ENCODE measurements at regions not wholly inside any gene's neighbourhood (a gene's known extent, or its start where the extent isn't known, plus 50 kb on each side); places are given as distances from the start of the nearest gene placed in this dataset.

DNA sequence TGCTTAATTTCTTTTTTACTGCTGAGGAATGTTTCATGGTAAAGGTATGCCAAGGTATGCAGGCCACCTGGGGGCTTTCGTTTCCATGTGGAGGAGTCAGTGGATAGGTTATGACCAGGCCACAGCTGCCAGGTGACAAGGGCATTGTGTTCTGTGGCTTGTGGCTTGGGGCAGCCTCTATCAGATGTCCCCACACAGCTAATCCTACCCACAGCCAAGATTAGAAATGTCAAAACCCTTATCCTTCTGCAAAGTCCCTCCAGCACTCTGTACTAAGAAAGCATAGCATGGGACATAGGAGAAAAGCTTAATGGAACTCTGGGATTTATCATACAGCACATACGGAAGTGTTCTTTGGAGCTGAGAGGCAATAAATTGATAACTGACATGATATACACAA lies 171.2 kb upstream of the S1PR3 start:
- ChIA-PET POLR2A (interaction anchor here (1.1 kb wide), 1 partner anchor 12 kb away, joined by 3 read pairs; no protein-coding TSS in a partner anchor), CTCF (no interaction called here)
- H3K36me3 ChIP-seq (ENCODE audit: control insufficient read depth in 4 of 4, insufficient read depth in 4 of 4, low read length in 3 of 4), result no peaks in the 10 kb centered on the region
- peaks cover 0 to 14% (median 4%) of the 10 kb centered on the region in 5 experiments for H3K9me3 ChIP-seq (ENCODE audit: control extremely low read depth in 1 of 5, control insufficient read depth in 4 of 5, insufficient read depth in 2 of 5, low read depth in 1 of 5, low read length in 4 of 5)
- H3K4me3 ChIP-seq (ENCODE audit: control insufficient read depth in 1 of 7, extremely low read depth in 1 of 7, insufficient read depth in 4 of 7, low read depth in 2 of 7, low read length in 6 of 7), result no peak overlapping the region
- no peak overlapping the region for H3K27ac ChIP-seq (ENCODE audit: insufficient read depth in 1 of 2, low read depth in 1 of 2, low read length in 2 of 2, poor library complexity in 1 of 2, severe bottlenecking in 2 of 2)
- DNase-seq, result peak in 2 of 3 donors; percentile 15 to 24
- WGBS (ENCODE audit: insufficient coverage), result no CpG with 5 or more reads among the region's 2 CpGs
- H3K27me3 ChIP-seq (replicated peaks in 2 of 5; ENCODE audit: control insufficient read depth in 4 of 5, insufficient read depth in 5 of 5, low read length in 4 of 5), result peaks cover 7 to 83% (median 34%) of the 10 kb centered on the region in 5 experiments
- H3K4me1 ChIP-seq (ENCODE audit: control extremely low read depth in 1 of 4, control insufficient read depth in 4 of 4, insufficient read depth in 4 of 4, low read length in 3 of 4), result no peaks in the 10 kb centered on the region

DNA sequence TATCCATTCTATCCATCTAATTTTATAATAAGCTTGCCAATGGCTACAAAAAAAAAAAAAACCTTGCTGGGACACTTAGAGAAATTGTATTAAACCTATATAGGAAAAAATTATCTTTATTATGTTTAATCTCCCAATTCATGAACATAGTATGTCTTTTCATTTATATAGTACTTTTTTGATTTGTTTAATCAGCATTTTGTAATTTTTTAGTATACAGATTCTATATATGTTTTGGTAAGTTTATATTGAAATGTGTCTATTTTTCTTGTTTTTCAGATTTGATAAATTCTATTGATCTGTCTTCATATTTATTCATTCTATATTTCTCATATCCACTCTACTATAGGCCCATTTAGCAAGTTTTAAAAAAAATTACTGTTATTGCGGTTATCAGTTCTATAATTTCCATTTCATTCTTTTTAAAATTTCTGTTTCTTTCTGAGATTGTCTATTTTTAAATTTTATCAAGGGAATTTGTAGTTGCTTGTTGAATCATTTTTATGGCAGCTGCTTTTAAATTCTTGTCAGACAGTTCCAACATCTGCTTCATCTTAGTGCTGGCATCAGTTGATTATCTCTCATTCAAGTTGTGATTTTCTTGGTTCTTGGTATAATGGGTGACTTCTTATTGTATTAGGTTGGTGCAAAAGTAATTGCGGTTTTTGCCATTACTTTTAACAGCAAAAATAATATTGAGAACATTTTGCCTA lies 170.1 kb upstream of the S1PR3 start:
- Histone ChIP-seq H3K9me3 (ENCODE audit: control extremely low read depth in 1 of 5, control insufficient read depth in 4 of 5, insufficient read depth in 2 of 5, low read depth in 1 of 5, low read length in 4 of 5) (peaks cover 1 to 16% (median 4%) of the 10 kb centered on the region in 5 experiments), H3K36me3 (ENCODE audit: control insufficient read depth in 4 of 4, insufficient read depth in 4 of 4, low read length in 3 of 4) (no peaks in the 10 kb centered on the region), H3K4me1 (ENCODE audit: control extremely low read depth in 1 of 4, control insufficient read depth in 4 of 4, insufficient read depth in 4 of 4, low read length in 3 of 4) (no peaks in the 10 kb centered on the region), H3K4me3 (ENCODE audit: control insufficient read depth in 1 of 7, extremely low read depth in 1 of 7, insufficient read depth in 4 of 7, low read depth in 2 of 7, low read length in 6 of 7) (no peak overlapping the region), H3K27ac (ENCODE audit: insufficient read depth in 1 of 2, low read depth in 1 of 2, low read length in 2 of 2, poor library complexity in 1 of 2, severe bottlenecking in 2 of 2) (no peak overlapping the region), H3K27me3 (replicated peaks in 2 of 5; ENCODE audit: control insufficient read depth in 4 of 5, insufficient read depth in 5 of 5, low read length in 4 of 5) (peaks cover 7 to 83% (median 31%) of the 10 kb centered on the region in 5 experiments)
- no peak for DNase-seq
- ChIA-PET POLR2A (no interaction called here), CTCF (no interaction called here)
- WGBS (ENCODE audit: insufficient coverage), result no CpG with 5 or more reads among the region's 2 CpGs

GRCh38 chr9:88821746-88822106 lies 169.5 kb upstream of the S1PR3 start:
- peaks cover 12 to 83% (median 29%) of the 10 kb centered on the region in 5 experiments for H3K27me3 ChIP-seq (replicated peaks in 2 of 5; ENCODE audit: control insufficient read depth in 4 of 5, insufficient read depth in 5 of 5, low read length in 4 of 5)
- WGBS (ENCODE audit: insufficient coverage), result no CpG with 5 or more reads among the region's 1 CpG
- no peak overlapping the region for H3K4me3 ChIP-seq (ENCODE audit: control insufficient read depth in 1 of 7, extremely low read depth in 1 of 7, insufficient read depth in 4 of 7, low read depth in 2 of 7, low read length in 6 of 7)
- H3K4me1 ChIP-seq (ENCODE audit: control extremely low read depth in 1 of 4, control insufficient read depth in 4 of 4, insufficient read depth in 4 of 4, low read length in 3 of 4), result no peaks in the 10 kb centered on the region
- no peaks in the 10 kb centered on the region for H3K36me3 ChIP-seq (ENCODE audit: control insufficient read depth in 4 of 4, insufficient read depth in 4 of 4, low read length in 3 of 4)
- DNase-seq, result no peak
- peaks cover 1 to 16% (median 4%) of the 10 kb centered on the region in 5 experiments for H3K9me3 ChIP-seq (ENCODE audit: control extremely low read depth in 1 of 5, control insufficient read depth in 4 of 5, insufficient read depth in 2 of 5, low read depth in 1 of 5, low read length in 4 of 5)
- no peak overlapping the region for H3K27ac ChIP-seq (ENCODE audit: insufficient read depth in 1 of 2, low read depth in 1 of 2, low read length in 2 of 2, poor library complexity in 1 of 2, severe bottlenecking in 2 of 2)
- ChIA-PET CTCF (no interaction called here), POLR2A (no interaction called here)

- 100% methylated on average over 4 of the region's 4 CpGs for WGBS (ENCODE audit: insufficient coverage)
- CTCF ChIA-PET, result no interaction called here
Observed at GRCh38 chr9:88824711-88825110, 166.6 kb upstream of the S1PR3 start.

GRCh38 chr9:88826181-88826580 lies 165.1 kb upstream of the S1PR3 start:
- H3K36me3 ChIP-seq (ENCODE audit: control insufficient read depth in 4 of 4, insufficient read depth in 4 of 4, low read length in 3 of 4), result no peaks in the 10 kb centered on the region
- no peak overlapping the region for H3K27ac ChIP-seq (ENCODE audit: insufficient read depth in 1 of 2, low read depth in 1 of 2, low read length in 2 of 2, poor library complexity in 1 of 2, severe bottlenecking in 2 of 2)
- ChIA-PET POLR2A (no interaction called here), CTCF (no interaction called here)
- whole genome bisulfite sequencing (ENCODE audit: insufficient coverage), result 100% methylated on average over 1 of the region's 1 CpG
- DNase-seq, result no peak
- peaks cover 9 to 97% (median 45%) of the 10 kb centered on the region in 5 experiments for H3K27me3 ChIP-seq (replicated peaks in 2 of 5; ENCODE audit: control insufficient read depth in 4 of 5, insufficient read depth in 5 of 5, low read length in 4 of 5)
- peaks cover 0 to 13% (median 4%) of the 10 kb centered on the region in 5 experiments for H3K9me3 ChIP-seq (ENCODE audit: control extremely low read depth in 1 of 5, control insufficient read depth in 4 of 5, insufficient read depth in 2 of 5, low read depth in 1 of 5, low read length in 4 of 5)
- H3K4me1 ChIP-seq (ENCODE audit: control extremely low read depth in 1 of 4, control insufficient read depth in 4 of 4, insufficient read depth in 4 of 4, low read length in 3 of 4), result no peaks in the 10 kb centered on the region
- no peak overlapping the region for H3K4me3 ChIP-seq (ENCODE audit: control insufficient read depth in 1 of 7, extremely low read depth in 1 of 7, insufficient read depth in 4 of 7, low read depth in 2 of 7, low read length in 6 of 7)

More at GRCh38 chr9:88824711-88825110, 166.6 kb upstream of the S1PR3 start:
- H3K36me3 ChIP-seq (ENCODE audit: control insufficient read depth in 4 of 4, insufficient read depth in 4 of 4, low read length in 3 of 4), result no peaks in the 10 kb centered on the region
- no peak for DNase-seq
- POLR2A ChIA-PET, result no interaction called here
- no peak overlapping the region for H3K4me3 ChIP-seq (ENCODE audit: control insufficient read depth in 1 of 7, extremely low read depth in 1 of 7, insufficient read depth in 4 of 7, low read depth in 2 of 7, low read length in 6 of 7)
- peaks cover 0 to 16% (median 4%) of the 10 kb centered on the region in 5 experiments for H3K9me3 ChIP-seq (ENCODE audit: control extremely low read depth in 1 of 5, control insufficient read depth in 4 of 5, insufficient read depth in 2 of 5, low read depth in 1 of 5, low read length in 4 of 5)
- H3K4me1 ChIP-seq (ENCODE audit: control extremely low read depth in 1 of 4, control insufficient read depth in 4 of 4, insufficient read depth in 4 of 4, low read length in 3 of 4), result no peaks in the 10 kb centered on the region
- H3K27ac ChIP-seq (ENCODE audit: insufficient read depth in 1 of 2, low read depth in 1 of 2, low read length in 2 of 2, poor library complexity in 1 of 2, severe bottlenecking in 2 of 2), result no peak overlapping the region
- H3K27me3 ChIP-seq (replicated peaks in 2 of 5; ENCODE audit: control insufficient read depth in 4 of 5, insufficient read depth in 5 of 5, low read length in 4 of 5), result peaks cover 9 to 90% (median 39%) of the 10 kb centered on the region in 5 experiments

DNA sequence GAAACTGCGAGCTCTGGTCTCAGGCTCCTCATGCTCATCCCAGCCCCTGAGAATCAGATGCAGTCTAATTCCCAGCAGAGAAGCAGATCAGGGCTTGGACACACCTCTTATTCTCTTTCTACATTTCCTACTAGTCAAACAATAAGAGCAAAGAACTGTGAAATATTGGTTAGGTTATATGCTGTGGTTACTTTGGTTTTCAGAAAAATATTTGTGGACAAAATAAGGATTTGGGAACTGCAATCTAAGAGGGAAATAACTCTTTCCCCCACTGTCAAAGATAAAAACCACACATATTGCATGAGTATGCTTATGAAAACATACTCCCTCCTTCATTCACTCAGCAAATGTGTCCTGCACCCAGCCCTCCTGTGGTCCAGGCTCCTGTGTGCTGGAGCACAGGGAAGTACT lies 164.5 kb upstream of the S1PR3 start:
- 80% methylated on average over 1 of the region's 1 CpG for WGBS (ENCODE audit: insufficient coverage)
- POLR2A ChIA-PET, result no interaction called here
- DNase-seq, result no peak
- H3K36me3 ChIP-seq (ENCODE audit: control insufficient read depth in 4 of 4, insufficient read depth in 4 of 4, low read length in 3 of 4), result no peaks in the 10 kb centered on the region
- H3K9me3 ChIP-seq (ENCODE audit: control extremely low read depth in 1 of 5, control insufficient read depth in 4 of 5, insufficient read depth in 2 of 5, low read depth in 1 of 5, low read length in 4 of 5), result peaks cover 0 to 11% (median 3%) of the 10 kb centered on the region in 5 experiments
- CTCF ChIA-PET, result no interaction called here
- H3K27ac ChIP-seq (ENCODE audit: insufficient read depth in 1 of 2, low read depth in 1 of 2, low read length in 2 of 2, poor library complexity in 1 of 2, severe bottlenecking in 2 of 2), result no peak overlapping the region
- peaks cover 0 to 3% (median 0%) of the 10 kb centered on the region in 4 experiments for H3K4me1 ChIP-seq (ENCODE audit: control extremely low read depth in 1 of 4, control insufficient read depth in 4 of 4, insufficient read depth in 4 of 4, low read length in 3 of 4)
- H3K4me3 ChIP-seq (ENCODE audit: control insufficient read depth in 1 of 7, extremely low read depth in 1 of 7, insufficient read depth in 4 of 7, low read depth in 2 of 7, low read length in 6 of 7), result no peak overlapping the region
- peaks cover 9 to 99% (median 49%) of the 10 kb centered on the region in 5 experiments for H3K27me3 ChIP-seq (replicated peaks in 2 of 5; ENCODE audit: control insufficient read depth in 4 of 5, insufficient read depth in 5 of 5, low read length in 4 of 5)

DNA sequence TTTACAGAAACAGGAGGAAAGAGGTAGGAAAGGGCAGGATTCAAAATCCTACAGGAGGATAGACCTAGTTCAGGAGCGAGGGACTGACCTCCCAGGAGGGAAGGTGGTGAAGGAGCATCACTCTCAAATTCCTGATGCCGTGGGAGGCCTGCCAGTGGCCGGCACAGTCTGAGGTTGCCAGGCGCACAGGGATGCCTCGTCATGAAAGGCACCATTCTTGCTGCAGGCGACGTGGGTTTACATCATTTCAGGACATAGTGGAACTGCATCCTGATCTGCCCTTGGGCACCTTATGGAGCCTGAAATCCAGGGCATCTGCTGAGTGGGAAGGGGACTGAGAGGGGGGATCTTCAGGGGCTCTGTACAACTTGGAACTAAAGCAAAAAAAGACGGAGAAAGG lies 163.2 kb upstream of the S1PR3 start:
- no peak for DNase-seq
- Histone ChIP-seq H3K4me1 (ENCODE audit: control extremely low read depth in 1 of 4, control insufficient read depth in 4 of 4, insufficient read depth in 4 of 4, low read length in 3 of 4) (peaks cover 0 to 3% (median 1%) of the 10 kb centered on the region in 4 experiments), H3K36me3 (ENCODE audit: control insufficient read depth in 4 of 4, insufficient read depth in 4 of 4, low read length in 3 of 4) (no peaks in the 10 kb centered on the region), H3K9me3 (ENCODE audit: control extremely low read depth in 1 of 5, control insufficient read depth in 4 of 5, insufficient read depth in 2 of 5, low read depth in 1 of 5, low read length in 4 of 5) (peaks cover 0 to 10% (median 2%) of the 10 kb centered on the region in 5 experiments), H3K27ac (ENCODE audit: insufficient read depth in 1 of 2, low read depth in 1 of 2, low read length in 2 of 2, poor library complexity in 1 of 2, severe bottlenecking in 2 of 2) (no peak overlapping the region), H3K27me3 (replicated peaks in 2 of 5; ENCODE audit: control insufficient read depth in 4 of 5, insufficient read depth in 5 of 5, low read length in 4 of 5) (peaks cover 9 to 99% (median 59%) of the 10 kb centered on the region in 5 experiments), H3K4me3 (ENCODE audit: control insufficient read depth in 1 of 7, extremely low read depth in 1 of 7, insufficient read depth in 4 of 7, low read depth in 2 of 7, low read length in 6 of 7) (no peak overlapping the region)
- POLR2A ChIA-PET, result no interaction called here
- CTCF ChIA-PET, result no interaction called here
- 84% methylated on average over 7 of the region's 8 CpGs for WGBS (ENCODE audit: insufficient coverage)
